ENCODE measurements at regions not wholly inside any gene's neighbourhood (a gene's known extent, or its start where the extent isn't known, plus 50 kb on each side); places are given as distances from the start of the nearest gene placed in this dataset.

- TF ChIP-seq CTCF (IDR thresholded peaks at IDR 0.05; ENCODE audit: borderline replicate concordance, insufficient read depth, low read depth, low read length): no peak
- H3K4me3 ChIP-seq (ENCODE audit: low read depth, low read length): no peak overlapping the region
Observed at GRCh38 chr2:45303417-45304202, 294.4 kb upstream of the SIX2 start.

GRCh38 chr2:45301307-45302277 is 292.3 kb upstream of the SIX2 start:
- H3K4me3 ChIP-seq (ENCODE audit: low read depth, low read length): no peak overlapping the region
- no peak for TF ChIP-seq CTCF (IDR thresholded peaks at IDR 0.05; ENCODE audit: borderline replicate concordance, insufficient read depth, low read depth, low read length)

GRCh38 chr2:45300026-45300750 is 290.9 kb upstream of the SIX2 start:
- TF ChIP-seq CTCF (IDR thresholded peaks at IDR 0.05; ENCODE audit: borderline replicate concordance, insufficient read depth, low read depth, low read length): no peak
- H3K4me3 ChIP-seq (ENCODE audit: low read depth, low read length): no peak overlapping the region

GRCh38 chr2:45299361-45299760 is 290.1 kb upstream of the SIX2 start:
- TF ChIP-seq CTCF (IDR thresholded peaks at IDR 0.05; ENCODE audit: borderline replicate concordance, insufficient read depth, low read depth, low read length): no peak
- H3K4me3 ChIP-seq (ENCODE audit: low read depth, low read length): no peak overlapping the region

GRCh38 chr2:45293182-45293581 is 283.9 kb upstream of the SIX2 start:
- no peak for TF ChIP-seq CTCF (IDR thresholded peaks at IDR 0.05; ENCODE audit: borderline replicate concordance, insufficient read depth, low read depth, low read length)
- no peak overlapping the region for H3K4me3 ChIP-seq (ENCODE audit: low read depth, low read length)

GRCh38 chr2:45291296-45291701 is 282.0 kb upstream of the SIX2 start:
- no peak for TF ChIP-seq CTCF (IDR thresholded peaks at IDR 0.05; ENCODE audit: borderline replicate concordance, insufficient read depth, low read depth, low read length)
- H3K4me3 ChIP-seq (ENCODE audit: low read depth, low read length): no peak overlapping the region
